OCI-LY1 (cell line): ENCODE measurements at regions not wholly inside any gene's neighbourhood (a gene's known extent, or its start where the extent isn't known, plus 50 kb on each side); places are given as distances from the start of the nearest gene placed in this dataset.

Source experiments
- H2AFZ ChIP-seq: fragments of 200-600 bp; sonication (generic), shearing (Covaris generic); 2 replicates; pipeline ENCODE4 v1.6.0; 2014; ENCODE audit warnings: antibody characterized with exemption, mild to moderate bottlenecking, low read length
- H3F3A ChIP-seq: fragments of 200-600 bp; sonication (generic), shearing (Covaris generic); 2 replicates; pipeline ENCODE4 v1.6.0; 2014; ENCODE audit warnings: mild to moderate bottlenecking, antibody characterized with exemption, low read length, moderate library complexity; ENCODE audit not compliant: insufficient read depth
- H3K27ac ChIP-seq: fragments of 200-600 bp; sonication (generic); 2 replicates; pipeline ENCODE4 v1.5.1; 2014; ENCODE audit warnings: low read length, mixed run types, mild to moderate bottlenecking, low read depth; ENCODE audit not compliant: poor library complexity, severe bottlenecking
- H3K27me3 ChIP-seq: fragments of 200-600 bp; sonication (generic); 2 replicates; pipeline ENCODE4 v1.6.0; 2014; ENCODE audit warnings: antibody characterized with exemption, mild to moderate bottlenecking, low read length, moderate library complexity; ENCODE audit not compliant: insufficient read depth
- H3K36me3 ChIP-seq: fragments of 200-600 bp; sonication (generic); 2 replicates; pipeline ENCODE4 v1.6.1; 2014; ENCODE audit warnings: mild to moderate bottlenecking, antibody characterized with exemption, low read length, moderate library complexity, mixed read lengths; ENCODE audit not compliant: insufficient read depth
- H3K4me1 ChIP-seq: fragments of 200-600 bp; sonication (generic); 2 replicates; pipeline ENCODE4 v1.5.1; 2014; ENCODE audit warnings: mild to moderate bottlenecking, low read length, moderate library complexity; ENCODE audit not compliant: insufficient read depth, severe bottlenecking
- H3K4me2 ChIP-seq: fragments of 200-600 bp; sonication (generic), shearing (Covaris generic); 2 replicates; pipeline ENCODE4 v1.6.1; 2014; ENCODE audit warnings: low read length
- H3K4me3 ChIP-seq: fragments of 200-600 bp; sonication (generic); 2 replicates; pipeline ENCODE4 v1.5.1; 2014; ENCODE audit warnings: low read length, low read depth, mild to moderate bottlenecking, mixed read lengths; ENCODE audit not compliant: poor library complexity, severe bottlenecking
- H3K79me2 ChIP-seq: fragments of 200-600 bp; shearing (Covaris generic); 2 replicates; pipeline ENCODE4 v1.6.1; 2016; ENCODE audit warnings: mixed run types, low read length, mixed read lengths; ENCODE audit not compliant: insufficient read depth
- H3K9ac ChIP-seq: fragments of 200-600 bp; sonication (generic), shearing (Covaris generic); 2 replicates; pipeline ENCODE4 v1.6.1; 2014; ENCODE audit warnings: mild to moderate bottlenecking, low read length, mixed read lengths
- H3K9me2 ChIP-seq: fragments of 200-600 bp; sonication (generic), shearing (Covaris generic); 2 replicates; pipeline ENCODE4 v1.6.1; 2014; ENCODE audit warnings: low read depth, mild to moderate bottlenecking, low read length, mixed read lengths
- H3K9me3 ChIP-seq: fragments of 200-600 bp; shearing (Covaris generic); 2 replicates; pipeline ENCODE4 v1.6.1; 2014; ENCODE audit warnings: low read length, mixed read lengths
- H4K20me1 ChIP-seq: fragments of 200-600 bp; sonication (generic), shearing (Covaris generic); 2 replicates; pipeline ENCODE4 v1.6.0; 2016; ENCODE audit warnings: mild to moderate bottlenecking, low read length; ENCODE audit not compliant: insufficient read depth
- CTCF ChIP-seq: fragments of 200-600 bp; sonication (generic), shearing (Covaris generic); IDR thresholded peaks from 2 replicates; pipeline ENCODE4 v1.5.1; 2017; ENCODE audit warnings: mild to moderate bottlenecking, antibody characterized with exemption, low read length, moderate library complexity, mixed read lengths
- EZH2 ChIP-seq: fragments of 200-600 bp; sonication (generic), shearing (Covaris generic); IDR thresholded peaks from 2 replicates; pipeline ENCODE4 v1.8.0; 2017; ENCODE audit warnings: borderline replicate concordance, mixed run types, mild to moderate bottlenecking, antibody characterized with exemption, low read length, moderate library complexity, mixed read lengths

- Histone ChIP-seq H3K4me1 (no peaks in the 10 kb centered on the region), H4K20me1 (no peaks in the 10 kb centered on the region), H3K4me3 (no peak overlapping the region), H3K27ac (no peak overlapping the region), H3K79me2 (no peaks in the 10 kb centered on the region), H3K4me2 (no peak overlapping the region), H2AFZ (no peak overlapping the region), H3K9me3 (no peaks in the 10 kb centered on the region), H3K36me3 (no peaks in the 10 kb centered on the region), H3K9me2 (no peaks in the 10 kb centered on the region), H3K27me3 (peaks cover 4% of the 10 kb centered on the region; the same call in 1 of the 2 replicates), H3K9ac (no peak overlapping the region), H3F3A (no peaks in the 10 kb centered on the region)
- TF ChIP-seq EZH2 (no peak), CTCF (no peak)
These were observed 144.7 kb upstream of the IQSEC1 start for GRCh38 chr3:13217736-13218540.

GRCh38 chr3:13217253-13217652 lies 144.0 kb upstream of the IQSEC1 start:
- Histone ChIP-seq H3K4me2 (no peak overlapping the region), H3K27me3 (peaks cover 4% of the 10 kb centered on the region; the same call in 1 of the 2 replicates), H3K9me2 (no peaks in the 10 kb centered on the region), H3K9ac (no peak overlapping the region), H4K20me1 (no peaks in the 10 kb centered on the region), H2AFZ (no peak overlapping the region), H3K4me3 (no peak overlapping the region), H3K27ac (no peak overlapping the region), H3K79me2 (no peaks in the 10 kb centered on the region), H3K4me1 (no peaks in the 10 kb centered on the region), H3K9me3 (no peaks in the 10 kb centered on the region), H3F3A (no peaks in the 10 kb centered on the region), H3K36me3 (no peaks in the 10 kb centered on the region)
- no peak for TF ChIP-seq EZH2
- TF ChIP-seq CTCF, result no peak

- H3K4me2 ChIP-seq, result no peak overlapping the region
- H3K9ac ChIP-seq, result no peak overlapping the region
- no peaks in the 10 kb centered on the region for H3K9me2 ChIP-seq
These were observed 142.8 kb upstream of the IQSEC1 start for GRCh38 chr3:13215940-13216546.

More at GRCh38 chr3:13215940-13216546, 142.8 kb upstream of the IQSEC1 start:
- H2AFZ ChIP-seq, result no peak overlapping the region
- H3K27me3 ChIP-seq, result peaks cover 4% of the 10 kb centered on the region; the same call in 1 of the 2 replicates
- TF ChIP-seq EZH2, result no peak
- TF ChIP-seq CTCF, result no peak
- no peaks in the 10 kb centered on the region for H3K4me1 ChIP-seq
- H3K9me3 ChIP-seq, result no peaks in the 10 kb centered on the region
- no peak overlapping the region for H3K27ac ChIP-seq
- H3F3A ChIP-seq, result no peaks in the 10 kb centered on the region
- H3K79me2 ChIP-seq, result no peaks in the 10 kb centered on the region
- no peaks in the 10 kb centered on the region for H3K36me3 ChIP-seq
- no peaks in the 10 kb centered on the region for H4K20me1 ChIP-seq
- H3K4me3 ChIP-seq, result no peak overlapping the region
